H1 (cell line): ENCODE measurements at regions not wholly inside any gene's neighbourhood (a gene's known extent, or its start where the extent isn't known, plus 50 kb on each side); places are given as distances from the start of the nearest gene placed in this dataset.

Source experiments
- BRCA1 ChIP-seq: IDR thresholded peaks from 2 replicates; pipeline ENCODE4 v1.6.1; 2012; ENCODE audit warnings: low read depth, low read length, improper control_type of control experiment
- RAD21 ChIP-seq, 2 experiments: IDR thresholded peaks in 1 of 2; conservative IDR thresholded peaks in 1 of 2; 2 replicates each; pipeline ENCODE4 v1.6.1; 2011; ENCODE audit warnings: low read depth in 2 of 2, low read length in 2 of 2, improper control_type of control experiment in 1 of 2, inconsistent platforms in 1 of 2, mild to moderate bottlenecking in 1 of 2, moderate library complexity in 1 of 2
- TF ChIP-seq, protein P1 (sequence below), 3 experiments: IDR thresholded peaks; 1 replicate in 2 of 3; 2 replicates in 1 of 3; pipeline versions ENCODE4 v1.5.1 to v1.6.1; 2011; ENCODE audit warnings: low read length in 3 of 3, mild to moderate bottlenecking in 3 of 3, inconsistent platforms in 2 of 3, low read depth in 1 of 3, moderate library complexity in 1 of 3; ENCODE audit not compliant: insufficient read depth in 1 of 3; ENCODE audit errors: control extremely low read depth in 1 of 3

DNA sequence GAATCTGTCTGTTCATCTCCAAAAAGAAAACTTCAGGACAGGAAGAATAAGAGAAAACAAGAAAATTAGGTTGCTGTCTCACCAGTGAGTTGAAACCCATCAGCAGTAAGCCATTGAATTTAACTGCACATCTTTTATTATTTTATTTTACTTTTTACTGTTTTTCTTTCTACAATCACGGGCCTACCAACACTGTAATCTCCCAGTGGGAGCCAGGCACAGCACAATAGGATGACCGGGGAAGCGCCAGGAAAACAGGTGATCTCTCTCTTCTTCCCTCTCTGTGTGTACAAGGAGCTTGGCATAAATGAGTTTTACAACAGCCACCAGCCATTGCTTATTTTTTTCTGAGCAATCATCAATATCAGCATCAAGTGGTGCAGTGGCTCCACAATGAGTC, 113.1 kb upstream of the ESRRG start:
- no peak for TF ChIP-seq BRCA1
- no peak for TF ChIP-seq RAD21 (IDR thresholded peaks at IDR 0.05 in 1 of 2, conservative IDR thresholded peaks at IDR 0.05 in 1 of 2; ENCODE audit: low read depth in 2 of 2, low read length in 2 of 2)
- TF ChIP-seq, protein P1, sequence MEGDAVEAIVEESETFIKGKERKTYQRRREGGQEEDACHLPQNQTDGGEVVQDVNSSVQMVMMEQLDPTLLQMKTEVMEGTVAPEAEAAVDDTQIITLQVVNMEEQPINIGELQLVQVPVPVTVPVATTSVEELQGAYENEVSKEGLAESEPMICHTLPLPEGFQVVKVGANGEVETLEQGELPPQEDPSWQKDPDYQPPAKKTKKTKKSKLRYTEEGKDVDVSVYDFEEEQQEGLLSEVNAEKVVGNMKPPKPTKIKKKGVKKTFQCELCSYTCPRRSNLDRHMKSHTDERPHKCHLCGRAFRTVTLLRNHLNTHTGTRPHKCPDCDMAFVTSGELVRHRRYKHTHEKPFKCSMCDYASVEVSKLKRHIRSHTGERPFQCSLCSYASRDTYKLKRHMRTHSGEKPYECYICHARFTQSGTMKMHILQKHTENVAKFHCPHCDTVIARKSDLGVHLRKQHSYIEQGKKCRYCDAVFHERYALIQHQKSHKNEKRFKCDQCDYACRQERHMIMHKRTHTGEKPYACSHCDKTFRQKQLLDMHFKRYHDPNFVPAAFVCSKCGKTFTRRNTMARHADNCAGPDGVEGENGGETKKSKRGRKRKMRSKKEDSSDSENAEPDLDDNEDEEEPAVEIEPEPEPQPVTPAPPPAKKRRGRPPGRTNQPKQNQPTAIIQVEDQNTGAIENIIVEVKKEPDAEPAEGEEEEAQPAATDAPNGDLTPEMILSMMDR (IDR thresholded peaks at IDR 0.05; ENCODE audit: control extremely low read depth in 1 of 3, insufficient read depth in 1 of 3, low read depth in 1 of 3, low read length in 3 of 3): no peak
